Panc1 (cell line): ENCODE measurements at regions not wholly inside any gene's neighbourhood (a gene's known extent, or its start where the extent isn't known, plus 50 kb on each side); places are given as distances from the start of the nearest gene placed in this dataset.

Experiments used
- SIN3A ChIP-seq: IDR thresholded peaks from 2 replicates; pipeline ENCODE4 v1.6.1; 2012; ENCODE audit warnings: low read depth, mild to moderate bottlenecking, low read length, moderate library complexity, borderline replicate concordance; ENCODE audit not compliant: insufficient read depth
- TF ChIP-seq, protein P1 (sequence below): fragments of 450-650 bp; IDR thresholded peaks from 2 replicates; pipeline ENCODE4 v1.5.1; 2017; ENCODE audit warnings: mild to moderate bottlenecking

DNA sequence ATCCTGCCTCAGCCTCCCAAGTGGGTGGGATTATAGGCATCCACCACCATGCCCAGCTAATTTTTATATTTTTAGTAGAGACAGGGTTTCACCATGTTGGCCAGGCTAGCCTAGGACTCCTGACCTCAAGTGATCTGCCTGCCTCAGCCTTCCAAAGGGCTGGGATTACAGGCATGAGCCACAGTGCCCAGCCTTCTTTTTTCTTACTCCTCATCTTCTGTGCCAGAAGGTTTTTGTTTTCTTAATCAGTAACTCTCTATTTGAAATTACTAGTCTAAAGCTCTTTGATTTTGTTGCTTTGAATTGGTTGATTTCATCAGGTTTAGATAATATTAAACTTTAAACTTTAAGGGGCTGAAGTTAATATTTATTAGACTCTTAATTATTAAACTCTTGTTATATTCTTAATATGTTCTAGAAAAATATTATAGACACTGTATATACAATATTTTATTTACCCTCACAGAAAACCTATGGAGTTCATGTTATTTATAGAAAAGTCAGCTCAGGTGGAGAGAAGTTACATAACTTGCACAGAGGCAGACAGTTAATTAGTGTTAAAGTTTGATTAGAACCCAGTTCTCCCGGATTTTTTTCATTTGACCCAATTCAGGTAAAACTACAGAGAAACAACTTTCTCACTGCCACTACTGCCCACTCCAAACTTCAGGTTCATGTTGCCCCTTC, 177.4 kb upstream of the SGK1 start:
- TF ChIP-seq, protein P1, sequence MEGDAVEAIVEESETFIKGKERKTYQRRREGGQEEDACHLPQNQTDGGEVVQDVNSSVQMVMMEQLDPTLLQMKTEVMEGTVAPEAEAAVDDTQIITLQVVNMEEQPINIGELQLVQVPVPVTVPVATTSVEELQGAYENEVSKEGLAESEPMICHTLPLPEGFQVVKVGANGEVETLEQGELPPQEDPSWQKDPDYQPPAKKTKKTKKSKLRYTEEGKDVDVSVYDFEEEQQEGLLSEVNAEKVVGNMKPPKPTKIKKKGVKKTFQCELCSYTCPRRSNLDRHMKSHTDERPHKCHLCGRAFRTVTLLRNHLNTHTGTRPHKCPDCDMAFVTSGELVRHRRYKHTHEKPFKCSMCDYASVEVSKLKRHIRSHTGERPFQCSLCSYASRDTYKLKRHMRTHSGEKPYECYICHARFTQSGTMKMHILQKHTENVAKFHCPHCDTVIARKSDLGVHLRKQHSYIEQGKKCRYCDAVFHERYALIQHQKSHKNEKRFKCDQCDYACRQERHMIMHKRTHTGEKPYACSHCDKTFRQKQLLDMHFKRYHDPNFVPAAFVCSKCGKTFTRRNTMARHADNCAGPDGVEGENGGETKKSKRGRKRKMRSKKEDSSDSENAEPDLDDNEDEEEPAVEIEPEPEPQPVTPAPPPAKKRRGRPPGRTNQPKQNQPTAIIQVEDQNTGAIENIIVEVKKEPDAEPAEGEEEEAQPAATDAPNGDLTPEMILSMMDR, result no peak
- no peak for TF ChIP-seq SIN3A
